HepG2 (cell line): ENCODE measurements at regions not wholly inside any gene's neighbourhood (a gene's known extent, or its start where the extent isn't known, plus 50 kb on each side); places are given as distances from the start of the nearest gene placed in this dataset.

Source experiments
- ATAC-seq: fragments of 200-7000 bp; cut with Tn5 transposase; 3 replicates; pipeline ENCODE4 v1.9.1; 2020; ENCODE audit warnings: mild to moderate bottlenecking, moderate library complexity
- BruUV-seq: library from RNA; stranded (reverse); fragments of 400-500 nt; replicated peaks from 2 replicates; lab custom pipeline; 2021; lab: Mats Ljungman, UMichigan
- CTCF ChIA-PET: fragments of 300-600 bp; formaldehyde crosslinking; extraction: SDS; loops from one replicate; lab custom pipeline; 2021; ENCODE audit warnings: low total read pairs, inconsistent platforms, low intra/inter-chr PET ratio; lab: Yijun Ruan, JAX
- POLR2A ChIA-PET: fragments of 350-600 bp; sonication (Branson Sonifier 250); formaldehyde crosslinking; loops from one replicate; lab custom pipeline; 2020; ENCODE audit warnings: antibody characterized with exemption, inconsistent platforms; lab: Yijun Ruan, JAX
- DNase-seq: peaks from one replicate; pipeline ENCODE4 v3.0.0-alpha.2; 2015; ENCODE audit warnings: low spot score
- FAIRE-seq: peaks from 3 replicates; lab custom pipeline; 2011; peaks lifted over from hg19 to GRCh38; lab: Jason Lieb, UNC
- H2AFZ ChIP-seq: one replicate; pipeline ENCODE4 v1.6.1; 2011; ENCODE audit warnings: low read length, inconsistent platforms
- H3K27ac ChIP-seq: fragments of 300-600 bp; 3 replicates; pipeline ENCODE4 v1.8.0; 2011; ENCODE audit warnings: mixed run types, mild to moderate bottlenecking, mixed read lengths, low read length, inconsistent platforms; ENCODE audit not compliant: insufficient read depth; ENCODE audit errors: extremely low read length
- H3K27me3 ChIP-seq, 2 experiments: fragments of 200-600 bp in 1 of 2; 2 replicates in 1 of 2; 3 replicates in 1 of 2; pipeline versions ENCODE4 v1.6.0 to v1.8.0; 2011; ENCODE audit warnings: low read length in 2 of 2, mild to moderate bottlenecking in 2 of 2, moderate library complexity in 2 of 2, inconsistent platforms in 1 of 2; ENCODE audit not compliant: insufficient read depth in 2 of 2, control insufficient read depth in 1 of 2
- H3K36me3 ChIP-seq, 2 experiments: fragments of 200-600 bp in 1 of 2; replicated peaks in 1 of 2; 2 replicates in 1 of 2; 3 replicates in 1 of 2; pipeline versions ENCODE4 v1.5.1 to v1.8.0; 2011; ENCODE audit warnings: low read length in 2 of 2, inconsistent platforms in 1 of 2; ENCODE audit not compliant: insufficient read depth in 2 of 2, control insufficient read depth in 1 of 2
- H3K4me1 ChIP-seq: 2 replicates; pipeline ENCODE4 v1.5.1; 2012; ENCODE audit warnings: low read length, inconsistent platforms; ENCODE audit not compliant: insufficient read depth
- H3K4me2 ChIP-seq: 2 replicates; pipeline ENCODE4 v1.6.0; 2011; ENCODE audit warnings: low read depth, low read length, inconsistent platforms
- H3K4me3 ChIP-seq, 3 experiments: fragments of 200-600 bp in 1 of 3; sonication (generic), shearing (Covaris generic) in 1 of 3; replicated peaks in 1 of 3; 2 replicates each; pipeline ENCODE4 v1.5.1; 2011 to 2016; ENCODE audit warnings: low read length in 3 of 3, inconsistent platforms in 2 of 3, low read depth in 2 of 3, mild to moderate bottlenecking in 2 of 3, control low read depth in 1 of 3, mixed read lengths in 1 of 3; ENCODE audit not compliant: insufficient read depth in 1 of 3
- H3K79me2 ChIP-seq: one replicate; pipeline ENCODE4 v1.6.1; 2011; ENCODE audit warnings: low read length, inconsistent platforms; ENCODE audit not compliant: insufficient read depth
- H3K9ac ChIP-seq: 2 replicates; pipeline ENCODE4 v1.6.0; 2011; ENCODE audit warnings: mild to moderate bottlenecking, low read depth, low read length, inconsistent platforms; ENCODE audit not compliant: insufficient read depth
- H3K9me3 ChIP-seq: 2 replicates; pipeline ENCODE4 v1.5.1; 2012; ENCODE audit warnings: mild to moderate bottlenecking, low read length
- H4K20me1 ChIP-seq: 2 replicates; pipeline ENCODE4 v1.6.0; 2011; ENCODE audit warnings: inconsistent platforms, mild to moderate bottlenecking, low read length, moderate library complexity; ENCODE audit not compliant: insufficient read depth
- AHR ChIP-seq: IDR thresholded peaks from 2 replicates; pipeline ENCODE4 v1.6.1; 2018; ENCODE audit warnings: missing genetic modification reagents, missing compliant biosample characterization
- KLF11 ChIP-seq: IDR thresholded peaks from 2 replicates; pipeline ENCODE4 v1.6.1; 2016; ENCODE audit warnings: missing compliant biosample characterization
- MTF2 ChIP-seq: sonication (generic); formaldehyde crosslinking; IDR thresholded peaks from 2 replicates; pipeline ENCODE4 v1.5.0; 2020; ENCODE audit warnings: missing genetic modification reagents, borderline replicate concordance
- MYNN ChIP-seq: sonication (generic); formaldehyde crosslinking; IDR thresholded peaks from 2 replicates; pipeline ENCODE4 v1.4.0; 2020; ENCODE audit warnings: mild to moderate bottlenecking, low read depth, missing genetic modification reagents
- PPARG ChIP-seq: conservative IDR thresholded peaks from 2 replicates; pipeline ENCODE4 v1.6.1; 2016; ENCODE audit warnings: missing biosample characterization, missing genetic modification reagents
- STAG1 ChIP-seq: sonication (generic); formaldehyde crosslinking; IDR thresholded peaks from 2 replicates; pipeline ENCODE4 v1.4.0; 2020; ENCODE audit warnings: missing genetic modification reagents
- ZNF276 ChIP-seq: sonication (generic); formaldehyde crosslinking; IDR thresholded peaks from 2 replicates; pipeline ENCODE4 v1.4.0; 2020; ENCODE audit warnings: mild to moderate bottlenecking, low read depth, missing genetic modification reagents
- ZNF414 ChIP-seq: sonication (generic); formaldehyde crosslinking; IDR thresholded peaks from 2 replicates; pipeline ENCODE4 v1.5.0; 2020; ENCODE audit warnings: missing genetic modification reagents
- WGBS: methylation state at CpG from one replicate; pipeline ENCODE4 v1.1.6; 2017; ENCODE audit warnings: low lambda C conversion rate; 5-methylcytosine and 5-hydroxymethylcytosine counted together
- in situ Hi-C: cut with HindIII; loops from 2 replicates; pipeline ENCODE4 v1.10.0; 2017; ENCODE audit warnings: low pct_unique_long_range_greater_than_20kb; ENCODE audit not compliant: extremely low pct_ligation_motif_present
- intact Hi-C: fragments of 100-400 bp; cut with micrococcal nuclease; formaldehyde crosslinking; loops from one replicate; pipeline ENCODE4 v1.10.0; 2022; ENCODE audit not compliant: unreplicated experiment

- Histone ChIP-seq H3K79me2 (no peaks in the 10 kb centered on the region), H2AFZ (no peak overlapping the region), H3K4me2 (no peak overlapping the region), H3K9ac (no peak overlapping the region), H3K4me3 (no peak overlapping the region), H3K4me1 (no peaks in the 10 kb centered on the region), H3K36me3 (no peaks in the 10 kb centered on the region), H4K20me1 (no peaks in the 10 kb centered on the region), H3K27me3 (no peaks in the 10 kb centered on the region), H3K27ac (no peak overlapping the region), H3K9me3 (no peaks in the 10 kb centered on the region)
- WGBS, result 17% methylated on average over 9 of the region's 9 CpGs
- intact Hi-C loops, result no loop called here
- ChIA-PET POLR2A (no interaction called here), CTCF (no interaction called here)
- FAIRE-seq (no peak), ATAC-seq (no peak), DNase-seq (no peak)
- TF ChIP-seq ZNF414 (no peak), AHR (CRISPR knock-in tag) (no peak), STAG1 (CRISPR knock-in tag) (no peak), PPARG (CRISPR knock-in tag) (no peak), ZNF276 (CRISPR knock-in tag) (no peak), KLF11 (no peak), MYNN (CRISPR knock-in tag) (no peak), MTF2 (no peak)
- in situ Hi-C loops, result no loop called here
- no TSS peak for BruUV-seq
Measured at GRCh38 chr12:127726671-127727315, 540.2 kb upstream of the TMEM132C start.
